HT-29 (cell line): ENCODE measurements at regions not wholly inside any gene's neighbourhood (a gene's known extent, or its start where the extent isn't known, plus 50 kb on each side); places are given as distances from the start of the nearest gene placed in this dataset.

Source experiments
- DNase-seq: peaks from one replicate; pipeline ENCODE4 v3.0.0-alpha.2; 2015; ENCODE audit warnings: low spot score

DNA sequence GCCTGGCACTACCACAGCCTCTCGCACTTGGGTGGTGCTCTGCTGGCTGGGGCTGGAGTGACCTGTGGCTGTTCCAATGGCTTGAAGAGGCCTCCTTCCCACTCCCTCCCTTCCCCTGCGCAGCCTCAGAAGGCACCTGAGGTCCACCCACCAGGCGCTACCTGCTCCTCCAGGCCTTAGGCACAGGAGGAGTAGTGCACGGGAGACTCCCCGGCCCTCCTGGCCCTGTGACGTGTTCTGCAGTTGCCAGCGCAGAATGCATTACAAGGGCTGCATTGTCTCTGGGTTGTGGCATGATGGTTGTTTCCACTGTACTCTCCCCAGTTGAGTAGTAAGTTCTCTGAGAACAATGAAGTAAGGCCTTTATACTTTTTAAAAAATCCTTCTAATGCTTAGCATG is 128.6 kb downstream of the TEX29 start:
- DNase-seq, result no peak

DNA sequence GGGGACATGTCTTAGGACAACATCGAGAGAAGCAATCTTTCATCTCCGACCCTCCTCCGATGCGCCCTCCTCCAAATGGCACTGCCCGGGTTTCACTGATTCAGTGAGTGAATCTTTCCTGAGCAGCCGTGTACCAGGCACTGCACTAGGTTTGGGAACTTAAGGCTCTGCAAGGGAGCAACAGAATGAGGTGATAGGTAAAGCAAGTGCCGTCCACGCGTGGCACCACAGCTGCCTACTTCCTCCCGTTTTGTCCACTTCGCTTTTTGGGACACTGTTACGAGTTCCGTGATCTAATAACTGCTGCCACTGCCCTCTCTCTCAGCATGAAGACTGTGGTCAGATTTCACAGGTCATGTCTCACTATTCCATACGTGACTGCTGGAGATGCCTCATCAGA is 131.0 kb downstream of the TEX29 start:
- DNase-seq, result no peak

DNA sequence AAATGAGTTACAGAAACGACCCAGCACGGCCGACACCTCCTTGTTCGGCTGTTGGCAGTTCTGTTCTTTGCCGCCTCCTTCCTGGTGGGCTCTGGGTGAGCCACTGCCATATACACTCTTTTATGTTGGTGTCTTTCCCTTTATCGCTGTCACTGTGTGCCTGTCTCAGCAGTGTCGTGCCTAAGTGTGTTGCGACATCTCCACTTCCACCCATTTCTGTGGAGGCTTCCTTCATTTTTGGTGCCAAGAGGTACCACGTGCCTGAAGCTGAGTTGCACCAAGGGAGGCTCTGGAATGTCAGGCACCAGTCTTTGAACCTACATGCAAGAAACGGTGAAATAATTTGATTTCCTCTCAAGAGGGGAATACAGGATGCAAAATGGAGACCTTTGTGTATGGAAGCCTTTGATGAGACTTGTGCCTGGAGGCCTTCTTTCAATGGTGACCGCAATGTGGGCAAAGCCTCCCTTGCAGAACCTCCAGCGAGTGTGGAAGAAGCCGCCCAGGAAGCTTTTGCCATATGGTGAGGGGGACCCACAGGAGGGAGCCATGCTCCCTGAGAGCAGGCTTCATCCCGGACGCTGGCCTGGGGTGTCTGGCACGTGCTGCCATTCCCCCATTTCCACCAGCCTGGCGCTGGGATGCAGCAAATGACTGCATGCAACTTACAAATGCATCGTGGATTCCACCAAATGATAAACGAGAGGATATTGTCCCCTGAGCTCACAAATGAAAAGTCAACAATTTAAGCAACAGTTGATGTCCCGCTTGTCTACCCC is 136.2 kb downstream of the TEX29 start:
- DNase-seq, result no peak

DNA sequence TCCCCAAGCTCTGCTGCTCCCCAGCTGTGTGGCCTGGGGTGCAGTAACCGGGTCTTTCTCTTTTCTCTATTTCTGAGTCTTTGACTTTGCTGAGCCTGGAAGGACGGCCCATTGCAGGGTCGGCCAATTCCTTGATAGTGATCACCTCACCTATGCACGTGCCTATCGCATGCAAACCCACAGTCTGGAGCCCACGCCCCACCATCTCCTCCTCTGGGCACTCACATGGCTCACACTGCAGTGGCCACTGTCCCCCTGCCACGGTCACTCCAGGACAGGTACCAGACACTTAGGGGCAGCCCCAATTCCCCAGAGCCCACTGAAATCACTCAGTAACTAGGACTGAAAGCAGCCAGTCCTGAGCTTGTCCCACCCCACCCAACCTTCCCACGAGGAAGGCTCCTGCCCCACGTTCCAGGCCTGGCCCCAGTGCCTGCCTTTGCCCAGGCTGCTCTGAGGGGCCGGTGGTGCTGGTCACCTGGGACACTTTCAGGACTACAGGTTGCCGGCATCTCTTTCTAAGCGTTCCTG is 137.6 kb downstream of the TEX29 start:
- DNase-seq, result no peak

DNA sequence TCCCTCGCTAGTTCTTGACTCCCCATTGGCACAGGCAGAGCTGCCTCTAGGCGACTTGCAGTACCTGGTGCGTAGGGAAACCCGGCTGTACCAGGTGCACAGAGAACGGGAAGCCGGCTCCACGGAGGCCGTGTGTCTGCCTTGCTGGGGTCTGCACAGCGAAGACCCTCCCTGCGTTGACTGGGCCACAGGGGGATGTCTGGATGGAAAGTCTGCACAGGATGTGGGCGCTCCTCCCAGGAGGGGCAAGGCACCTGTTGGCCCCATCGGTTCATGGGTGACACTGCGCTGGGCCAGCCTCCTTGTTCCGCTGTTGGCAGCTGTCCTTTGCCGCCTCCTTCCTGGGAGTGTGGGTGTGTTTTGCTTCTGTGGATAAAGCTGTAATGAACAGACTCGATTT is 138.3 kb downstream of the TEX29 start:
- no peak for DNase-seq

DNA sequence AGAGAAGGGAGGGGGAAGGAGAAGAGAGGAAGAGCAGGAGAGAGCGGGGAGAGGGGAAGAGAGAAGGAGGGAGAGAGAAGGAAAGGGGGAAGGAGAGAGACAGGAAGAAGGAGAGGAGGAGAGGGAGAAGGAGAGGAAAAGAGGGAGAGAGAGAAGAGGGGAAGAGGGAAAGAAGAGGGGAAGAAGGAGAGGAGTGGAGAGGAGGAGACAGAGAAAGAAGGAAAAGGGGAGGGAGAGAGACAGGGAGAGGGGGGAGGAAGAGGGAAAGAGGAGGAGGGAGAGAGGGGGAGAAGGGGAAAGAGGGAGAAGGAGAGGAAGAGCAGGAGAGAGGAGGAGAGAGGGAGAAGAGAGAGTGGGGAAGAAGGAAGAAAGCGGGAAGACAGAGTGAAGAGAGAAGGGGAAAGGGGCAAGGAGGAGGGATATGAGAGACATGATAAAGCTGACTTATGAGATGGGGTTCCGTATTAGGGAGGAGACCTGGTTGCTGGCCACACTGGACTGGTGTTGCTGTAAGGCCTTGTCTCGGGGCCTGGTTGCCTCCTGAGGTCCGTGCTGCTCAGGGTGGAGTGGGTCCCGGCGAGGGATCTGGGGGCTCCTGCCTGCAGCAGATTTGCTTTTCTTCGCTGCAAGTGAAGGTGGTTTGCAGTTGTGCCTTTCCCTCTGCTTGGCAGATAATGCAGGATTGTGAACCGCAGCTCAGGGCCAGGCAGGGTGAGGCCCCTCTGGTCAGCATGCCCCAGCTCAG is 139.5 kb downstream of the TEX29 start:
- DNase-seq, result no peak

DNA sequence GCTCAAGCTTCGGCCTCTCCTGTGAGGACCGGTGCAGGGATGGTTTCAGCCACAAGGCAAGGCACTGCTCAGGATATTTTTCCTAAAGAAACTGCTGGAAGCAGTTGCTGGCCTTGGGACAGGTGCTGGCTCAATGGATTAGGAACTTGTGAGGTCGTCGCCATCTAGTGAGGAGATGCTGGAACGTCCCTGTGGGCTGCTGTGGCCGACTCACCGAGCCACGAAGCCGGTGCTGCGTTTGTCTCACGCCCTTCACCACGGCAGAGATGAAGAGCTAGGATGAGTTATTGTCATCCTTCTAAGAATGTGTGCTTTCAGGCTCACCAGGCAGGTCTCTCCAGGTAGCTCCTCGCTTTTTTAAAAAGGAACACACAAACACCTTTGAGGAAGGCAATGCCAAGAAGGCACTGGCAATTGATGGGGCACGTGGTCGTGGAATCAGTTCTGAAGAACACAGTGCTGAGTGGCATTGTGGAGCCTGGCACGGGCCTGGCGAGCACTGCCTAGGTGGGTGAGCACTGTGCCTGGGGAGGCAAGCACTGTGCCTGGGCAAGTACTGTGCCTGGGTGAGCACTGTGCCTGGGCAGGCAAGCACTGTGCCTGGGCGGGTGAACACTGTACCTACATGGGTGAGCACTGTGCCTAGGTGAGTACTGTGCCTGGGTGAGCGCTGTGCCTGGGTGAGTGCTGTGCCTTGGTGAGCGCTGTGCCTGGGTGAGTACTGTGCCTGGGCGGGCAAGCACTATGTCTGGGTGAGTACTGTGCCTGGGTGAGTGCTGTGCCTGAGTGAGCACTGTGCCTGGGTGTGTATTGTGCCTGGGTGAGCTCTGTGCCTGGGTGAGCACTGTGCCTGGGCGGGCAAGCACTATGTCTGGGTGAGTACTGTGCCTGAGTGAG is 140.4 kb downstream of the TEX29 start:
- DNase-seq, result peak; percentile 75

DNA sequence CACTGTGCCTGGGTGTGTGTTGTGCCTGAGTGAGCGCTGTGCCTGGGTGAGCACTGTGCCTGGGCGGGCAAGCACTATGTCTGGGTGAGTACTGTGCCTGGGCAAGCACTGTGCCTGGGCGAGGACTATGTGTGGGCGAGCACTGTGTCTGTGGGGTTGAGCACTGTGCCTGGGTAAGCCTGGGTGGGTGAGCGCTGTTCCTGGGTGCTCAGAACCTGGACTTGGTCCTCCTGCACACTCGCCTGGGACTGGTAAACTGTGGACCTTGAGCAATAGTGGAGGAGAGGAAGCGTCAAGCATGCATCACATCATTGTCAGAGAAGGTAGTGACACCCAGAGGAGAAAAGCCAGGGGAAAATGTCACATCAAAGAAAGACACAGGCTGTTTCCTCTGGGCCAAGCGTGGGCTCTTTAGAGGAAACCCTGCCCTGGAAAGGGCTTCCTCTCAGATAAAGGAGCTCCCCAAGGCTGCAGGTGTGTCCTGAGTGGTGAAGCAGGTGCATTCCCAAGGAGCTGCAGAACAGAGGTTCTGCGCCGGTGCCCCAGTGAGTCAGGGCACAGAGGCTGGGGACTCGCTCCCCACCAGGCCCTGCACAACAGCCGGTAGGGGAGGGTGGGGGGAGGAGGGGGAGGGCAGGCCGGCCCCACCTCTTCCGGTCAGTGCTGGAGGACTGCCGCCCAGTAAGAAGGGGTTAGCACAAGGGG is 141.2 kb downstream of the TEX29 start:
- DNase-seq, result no peak

DNA sequence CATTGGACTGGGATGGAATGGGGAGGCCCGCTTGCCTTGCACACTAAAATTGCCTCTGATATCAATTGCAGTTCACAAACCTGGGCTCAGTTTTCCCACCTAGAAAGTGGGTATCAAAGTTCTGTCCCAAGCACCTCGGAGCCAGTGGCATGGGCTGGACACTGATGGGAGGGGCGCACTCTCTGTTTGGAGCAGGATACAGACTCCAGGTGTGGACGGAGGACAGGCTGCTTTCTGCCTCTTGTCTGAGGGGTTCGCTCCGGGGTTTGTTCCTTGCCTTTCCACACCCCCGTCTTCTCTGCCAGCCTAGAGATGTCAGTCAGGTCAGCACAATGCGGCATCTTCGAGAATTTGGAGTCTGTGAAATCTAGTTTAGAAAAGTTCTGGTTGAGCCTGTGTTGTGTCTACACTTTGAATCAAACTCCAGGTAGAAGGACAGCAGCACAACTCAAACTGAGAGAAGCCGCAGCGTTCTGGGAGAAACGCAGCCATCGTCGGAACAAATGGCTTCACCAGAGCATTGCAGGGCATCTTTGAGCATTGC is 141.9 kb downstream of the TEX29 start:
- DNase-seq, result no peak

DNA sequence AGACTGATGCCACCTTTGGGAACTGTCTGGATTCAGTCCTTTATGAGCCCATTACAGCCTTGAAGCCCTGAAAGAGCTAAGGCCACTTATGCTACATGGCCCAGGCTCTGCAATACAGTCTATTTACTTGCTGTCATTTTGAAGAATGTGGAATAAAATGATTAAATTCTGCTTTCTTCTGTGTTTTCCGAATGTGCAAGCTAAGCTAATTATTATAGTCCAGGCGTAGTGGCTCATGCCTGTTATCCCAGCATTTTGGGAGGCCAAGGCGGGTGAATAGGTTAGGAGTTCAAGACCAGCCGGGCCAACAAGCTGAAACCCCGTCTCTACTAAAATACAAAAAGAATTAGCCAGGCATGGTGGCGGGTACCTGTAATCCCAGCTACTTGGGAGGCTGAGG is 142.5 kb downstream of the TEX29 start:
- no peak for DNase-seq

DNA sequence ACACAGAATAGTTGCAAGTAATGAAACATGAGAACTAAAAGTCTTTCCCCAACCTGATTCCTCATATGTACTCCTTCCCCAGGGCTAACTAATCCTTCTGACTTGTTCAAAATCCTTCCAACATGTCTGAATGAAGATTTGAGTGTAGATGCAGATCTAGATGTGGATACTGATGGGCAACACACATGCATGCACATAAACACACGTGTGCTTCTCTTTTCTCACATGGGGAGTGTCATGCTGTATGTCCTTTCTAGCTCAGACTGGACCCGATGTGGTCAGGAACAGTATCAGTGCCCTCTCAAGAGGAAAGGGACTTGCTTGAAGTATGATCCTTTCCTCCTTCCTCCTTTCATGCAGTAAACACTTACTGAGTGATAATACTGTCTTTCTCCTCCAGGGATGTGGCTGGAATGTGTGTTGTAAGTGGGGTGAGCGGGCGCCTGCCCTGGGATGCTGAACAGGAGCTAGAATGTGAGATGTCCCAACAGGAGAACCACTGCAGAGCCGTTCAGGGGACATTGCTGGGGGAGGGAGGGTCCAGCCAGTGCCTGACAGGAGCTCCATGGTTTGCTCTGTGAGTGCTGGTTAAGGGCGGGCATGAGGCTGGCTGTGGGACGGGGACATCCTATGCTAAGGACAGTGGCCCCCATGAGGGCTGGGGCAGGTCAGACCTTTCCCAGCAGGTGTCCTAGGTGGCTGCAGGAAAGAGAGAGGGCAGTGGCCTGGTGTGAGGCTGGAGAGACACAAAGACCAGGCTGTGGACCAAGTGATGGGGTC is 146.9 kb downstream of the TEX29 start:
- no peak for DNase-seq

DNA sequence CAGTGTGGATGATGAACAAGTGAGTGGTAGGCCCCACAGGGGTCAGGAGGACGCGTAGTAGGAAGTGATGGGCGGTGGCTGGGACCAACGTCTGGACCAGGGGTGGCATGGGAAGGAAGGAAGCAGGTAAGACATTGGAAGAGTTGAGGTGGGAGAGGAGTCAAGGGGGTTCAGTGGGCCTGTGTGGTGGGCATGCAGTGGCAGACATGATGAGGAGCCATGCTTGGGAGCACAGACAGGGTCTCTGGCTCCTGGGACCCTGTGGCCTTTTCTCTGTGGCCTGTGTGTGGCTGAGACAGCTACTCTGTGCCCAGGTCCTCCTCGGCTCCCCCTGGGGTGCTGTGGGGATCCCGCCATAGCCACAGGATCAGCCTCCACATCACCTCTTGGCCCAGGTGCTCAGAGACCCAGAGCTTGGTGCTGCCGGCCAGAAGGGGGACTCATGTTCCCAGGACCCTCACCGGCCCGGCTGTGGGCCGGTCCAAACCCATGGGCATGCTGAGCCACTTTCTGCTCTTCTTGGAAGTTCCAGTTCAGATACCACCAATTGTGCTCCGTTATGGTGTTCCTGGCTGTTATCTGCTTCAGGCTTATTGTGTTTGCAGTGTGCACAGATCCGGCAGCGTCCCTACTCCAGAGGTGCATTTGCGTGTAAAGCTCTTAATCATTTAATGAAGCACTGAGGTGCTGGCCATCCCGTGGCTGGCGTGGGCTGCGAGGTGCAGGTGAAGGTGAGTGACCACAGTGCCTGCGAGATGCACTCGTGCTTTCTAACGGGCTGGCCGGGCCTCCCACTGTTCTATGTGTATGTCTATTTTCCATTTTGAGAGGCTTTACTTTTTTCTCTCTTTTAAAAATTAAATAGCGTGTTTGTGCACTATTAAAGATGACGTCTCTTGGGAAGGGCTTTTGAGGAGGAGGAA is 147.9 kb downstream of the TEX29 start:
- DNase-seq, result no peak

DNA sequence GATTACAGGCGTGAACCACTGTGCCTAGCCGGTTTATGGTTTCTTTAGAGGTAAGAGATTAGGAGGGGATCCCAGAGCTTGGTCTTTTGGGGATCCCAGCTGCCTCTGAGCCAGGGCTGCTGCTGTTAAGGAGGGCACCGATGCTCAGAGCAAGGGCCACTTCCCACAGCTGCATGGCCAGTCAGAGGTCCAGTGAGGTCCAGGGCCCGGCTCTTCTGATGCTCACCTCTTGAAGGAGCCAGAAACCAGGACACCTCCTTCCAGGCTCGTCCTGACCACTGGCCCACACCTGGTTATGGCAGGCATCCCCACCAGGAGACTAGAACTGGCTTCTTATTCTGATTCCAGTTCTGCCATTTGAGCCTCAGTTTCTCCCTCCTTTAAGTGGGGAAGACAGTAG is 149.0 kb downstream of the TEX29 start:
- DNase-seq, result no peak

DNA sequence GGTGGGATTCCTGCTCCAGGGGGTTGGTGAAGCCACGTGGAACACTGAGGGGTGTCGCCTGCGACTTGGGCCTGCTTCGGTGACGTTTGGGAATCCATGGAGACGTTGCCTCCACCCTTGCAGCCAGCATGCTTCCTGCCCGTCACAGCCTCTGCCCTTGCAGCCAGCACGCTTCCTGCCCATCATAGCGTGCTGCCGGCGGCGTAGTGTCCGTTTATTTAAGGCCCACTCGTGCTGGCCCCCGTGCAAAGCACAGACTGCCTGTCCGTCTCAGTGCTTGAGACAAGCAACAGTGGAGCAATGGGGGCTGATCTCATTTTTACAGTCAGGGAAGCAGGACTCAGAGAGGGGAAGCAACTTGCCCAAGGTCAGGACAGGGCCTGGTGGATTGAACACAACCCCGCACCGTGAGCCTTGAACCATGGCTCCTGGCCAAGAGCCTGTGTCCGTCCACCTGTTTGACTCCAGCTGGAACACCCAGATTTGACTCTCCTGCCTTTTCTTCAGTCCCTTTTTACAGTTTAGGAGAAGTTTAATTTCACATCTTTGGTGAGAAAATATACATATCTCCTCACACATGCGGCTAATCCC is 149.6 kb downstream of the TEX29 start:
- DNase-seq, result no peak

DNA sequence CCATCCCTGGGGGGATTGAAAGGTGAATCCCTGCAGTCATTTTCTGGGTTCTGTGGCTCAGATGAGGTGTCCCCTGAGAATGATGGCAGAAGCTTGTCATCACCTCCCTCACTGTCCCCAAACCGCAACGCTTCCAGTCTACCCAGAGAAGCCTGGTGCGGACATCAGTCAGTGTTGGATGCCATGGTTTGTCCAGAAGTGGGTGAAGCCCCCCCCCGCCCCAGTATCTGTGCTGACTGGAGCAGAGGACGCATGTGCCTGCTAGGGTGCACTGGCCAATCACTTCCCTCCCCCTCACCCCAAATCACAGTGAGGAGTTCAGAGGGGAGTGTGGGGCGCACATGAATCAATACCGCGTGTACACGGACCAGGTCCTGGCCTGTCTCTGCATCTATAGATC is 150.5 kb downstream of the TEX29 start:
- no peak for DNase-seq

DNA sequence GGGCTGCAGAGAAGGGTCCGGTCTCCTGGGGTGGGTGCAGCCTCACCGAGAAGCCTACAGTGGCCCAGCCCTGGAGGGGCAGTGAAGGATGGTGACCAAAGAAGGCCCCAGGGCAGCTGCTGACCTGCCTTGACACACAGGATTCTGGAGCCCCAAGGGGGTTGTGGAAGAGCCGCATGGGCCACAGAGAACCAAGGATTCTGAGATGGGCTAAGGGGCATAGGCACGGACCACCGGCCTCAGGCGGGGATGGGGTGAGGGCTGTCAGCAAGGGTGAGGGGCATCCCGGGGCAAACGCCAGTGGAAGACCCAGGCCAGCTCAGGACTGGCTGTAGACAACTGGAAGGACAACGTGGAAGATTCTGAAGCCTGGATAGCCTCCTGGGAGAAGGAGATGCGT is 151.6 kb downstream of the TEX29 start:
- no peak for DNase-seq

DNA sequence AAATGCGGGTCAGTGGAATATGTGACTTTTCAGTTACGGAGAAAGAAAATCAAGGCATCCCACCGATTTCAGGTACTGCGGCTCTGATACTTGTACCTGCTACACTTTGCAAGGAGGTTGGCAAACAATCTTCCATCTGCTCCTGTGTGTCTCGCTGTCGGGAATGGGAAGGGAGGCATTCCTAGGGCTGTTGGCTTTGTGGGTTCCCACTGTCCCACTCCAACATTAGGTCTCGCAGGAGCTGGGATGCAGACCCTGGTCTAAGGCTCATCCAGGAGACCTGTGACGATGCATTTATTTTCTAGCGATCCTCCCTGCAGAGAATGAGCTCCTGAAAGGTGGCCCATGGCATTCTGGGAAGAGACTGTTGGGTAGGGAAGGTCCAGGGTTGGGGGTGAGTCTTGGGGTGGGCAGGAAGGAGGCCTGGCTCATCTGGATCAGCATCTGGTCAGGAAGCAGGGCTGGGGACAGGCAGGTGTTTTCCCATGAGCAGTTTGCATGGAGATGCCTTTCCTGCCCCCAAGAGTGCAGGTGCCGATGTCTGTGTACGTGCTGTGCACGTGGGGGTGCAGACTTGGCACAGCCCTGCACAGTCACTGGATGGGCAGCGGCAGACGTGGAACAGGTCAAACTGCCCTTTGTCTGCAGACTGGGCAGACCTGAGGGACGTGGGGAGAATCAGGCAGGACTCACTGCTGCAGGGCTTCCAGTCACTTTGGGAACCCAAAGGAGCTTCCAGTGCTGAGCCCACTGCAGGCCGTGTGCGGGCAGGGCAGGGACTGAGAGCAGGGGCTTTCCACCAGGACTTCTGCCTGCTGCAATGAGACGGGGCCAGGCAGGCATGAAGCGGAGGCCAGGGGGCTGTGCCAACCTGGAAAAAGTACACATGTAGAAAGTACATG is 152.4 kb downstream of the TEX29 start:
- no peak for DNase-seq
